ENCODE measurements at regions not wholly inside any gene's neighbourhood (a gene's known extent, or its start where the extent isn't known, plus 50 kb on each side); places are given as distances from the start of the nearest gene placed in this dataset.

- TF ChIP-seq GATA2 (IDR thresholded peaks at IDR 0.05; ENCODE audit: low read depth, low read length): no peak
- TF ChIP-seq GATA3 (IDR thresholded peaks at IDR 0.05; ENCODE audit: low read depth, low read length): no peak
Observed at GRCh38 chr13:103246581-103247200, 180.5 kb upstream of the SLC10A2 start.

Measured in SH-SY5Y (cell line).